Activated naive CD8-positive, alpha-beta T cell (primary cell): ENCODE measurements at regions not wholly inside any gene's neighbourhood (a gene's known extent, or its start where the extent isn't known, plus 50 kb on each side); places are given as distances from the start of the nearest gene placed in this dataset.
"Not testable (repeated sequence)": the region's sequence is repeated elsewhere in the genome, so short reads cannot be mapped to it uniquely, and the experiment has no call there.

Source experiments
- H3K27ac Mint-ChIP-seq: one replicate; pipeline ENCODE4 v1.8.0; 2021; ENCODE audit warnings: mixed read lengths
- H3K27me3 Mint-ChIP-seq: one replicate; pipeline ENCODE4 v1.8.0; 2021; ENCODE audit warnings: mixed read lengths
- H3K36me3 Mint-ChIP-seq: one replicate; pipeline ENCODE4 v1.8.0; 2021; ENCODE audit warnings: mixed read lengths
- H3K4me1 Mint-ChIP-seq: one replicate; pipeline ENCODE4 v1.8.0; 2021; ENCODE audit warnings: low read depth, mixed read lengths
- H3K4me3 Mint-ChIP-seq: one replicate; pipeline ENCODE4 v1.8.0; 2021; ENCODE audit warnings: mild to moderate bottlenecking, mixed read lengths
- H3K9me3 Mint-ChIP-seq: one replicate; pipeline ENCODE4 v1.8.0; 2021; ENCODE audit warnings: low read depth, mixed read lengths

- H3K4me1 Mint-ChIP-seq, result no peaks in the 10 kb centered on the region
- H3K27ac Mint-ChIP-seq, result no peak overlapping the region
- H3K36me3 Mint-ChIP-seq, result no peaks in the 10 kb centered on the region
- no peaks in the 10 kb centered on the region for H3K9me3 Mint-ChIP-seq
- peaks cover 2% of the 10 kb centered on the region for H3K27me3 Mint-ChIP-seq
- H3K4me3 Mint-ChIP-seq, result no peak overlapping the region
Observed at GRCh38 chr11:10984742-10985141, 126.9 kb upstream of the ZBED5 start.

- Mint-ChIP-seq H3K36me3 (no peaks in the 10 kb centered on the region), H3K4me1 (no peaks in the 10 kb centered on the region), H3K27me3 (peaks cover 2% of the 10 kb centered on the region), H3K4me3 (no peak overlapping the region), H3K9me3 (no peaks in the 10 kb centered on the region), H3K27ac (no peak overlapping the region)
Observed at GRCh38 chr11:10984250-10984649, 126.4 kb upstream of the ZBED5 start.

GRCh38 chr11:10982704-10983510 is 125.1 kb upstream of the ZBED5 start:
- Mint-ChIP-seq H3K27me3 (peaks cover 2% of the 10 kb centered on the region), H3K9me3 (no peaks in the 10 kb centered on the region), H3K4me1 (no peaks in the 10 kb centered on the region), H3K36me3 (no peaks in the 10 kb centered on the region), H3K27ac (no peak overlapping the region), H3K4me3 (no peak overlapping the region)

GRCh38 chr11:10979529-10979928 is 121.7 kb upstream of the ZBED5 start:
- Mint-ChIP-seq H3K9me3 (no peaks in the 10 kb centered on the region), H3K4me3 (no peak overlapping the region), H3K4me1 (no peaks in the 10 kb centered on the region), H3K36me3 (no peaks in the 10 kb centered on the region), H3K27ac (no peak overlapping the region), H3K27me3 (peaks cover 2% of the 10 kb centered on the region)

- Mint-ChIP-seq H3K4me1 (no peaks in the 10 kb centered on the region), H3K27me3 (peaks cover 2% of the 10 kb centered on the region), H3K9me3 (no peaks in the 10 kb centered on the region), H3K4me3 (no peak overlapping the region), H3K27ac (no peak overlapping the region), H3K36me3 (no peaks in the 10 kb centered on the region)
Observed at GRCh38 chr11:10978198-10978597, 120.3 kb upstream of the ZBED5 start.

GRCh38 chr11:10975287-10975721 is 117.5 kb upstream of the ZBED5 start:
- H3K9me3 Mint-ChIP-seq, result no peaks in the 10 kb centered on the region
- no peak overlapping the region for H3K27ac Mint-ChIP-seq
- H3K4me3 Mint-ChIP-seq, result no peak overlapping the region
- no peaks in the 10 kb centered on the region for H3K27me3 Mint-ChIP-seq
- no peaks in the 10 kb centered on the region for H3K4me1 Mint-ChIP-seq
- no peaks in the 10 kb centered on the region for H3K36me3 Mint-ChIP-seq

- H3K4me1 Mint-ChIP-seq, result no peaks in the 10 kb centered on the region
- no peaks in the 10 kb centered on the region for H3K9me3 Mint-ChIP-seq
- no peaks in the 10 kb centered on the region for H3K27me3 Mint-ChIP-seq
- no peak overlapping the region for H3K4me3 Mint-ChIP-seq
- no peak overlapping the region for H3K27ac Mint-ChIP-seq
- no peaks in the 10 kb centered on the region for H3K36me3 Mint-ChIP-seq
Observed at GRCh38 chr11:10973416-10973815, 115.6 kb upstream of the ZBED5 start.

GRCh38 chr11:10970926-10971325 is 113.1 kb upstream of the ZBED5 start:
- Mint-ChIP-seq H3K27me3 (no peaks in the 10 kb centered on the region), H3K27ac (no peak overlapping the region), H3K4me1 (no peaks in the 10 kb centered on the region), H3K4me3 (no peak overlapping the region), H3K9me3 (no peaks in the 10 kb centered on the region), H3K36me3 (no peaks in the 10 kb centered on the region)

GRCh38 chr11:10969387-10969786 is 111.5 kb upstream of the ZBED5 start:
- no peaks in the 10 kb centered on the region for H3K4me1 Mint-ChIP-seq
- no peak overlapping the region for H3K4me3 Mint-ChIP-seq
- peaks cover 5% of the 10 kb centered on the region for H3K9me3 Mint-ChIP-seq
- no peak overlapping the region for H3K27ac Mint-ChIP-seq
- H3K36me3 Mint-ChIP-seq, result peaks cover 5% of the 10 kb centered on the region
- no peaks in the 10 kb centered on the region for H3K27me3 Mint-ChIP-seq

- H3K36me3 Mint-ChIP-seq, H3K4me1 Mint-ChIP-seq, H3K9me3 Mint-ChIP-seq, H3K27ac Mint-ChIP-seq, H3K4me3 Mint-ChIP-seq: not testable (repeated sequence)
- peaks cover 12% of the 10 kb centered on the region for H3K27me3 Mint-ChIP-seq
Observed at GRCh38 chr11:10956884-10957283, 99.0 kb upstream of the ZBED5 start.

- Mint-ChIP-seq H3K36me3 (peaks cover 6% of the 10 kb centered on the region), H3K9me3 (peaks cover 3% of the 10 kb centered on the region), H3K27me3 (peaks cover 15% of the 10 kb centered on the region)
Observed at GRCh38 chr11:10955616-10956015, 97.8 kb upstream of the ZBED5 start.

GRCh38 chr11:10954184-10954583 is 96.3 kb upstream of the ZBED5 start:
- Mint-ChIP-seq H3K4me1 (no peaks in the 10 kb centered on the region), H3K4me3 (no peak overlapping the region), H3K36me3 (peaks cover 5% of the 10 kb centered on the region), H3K27me3 (peaks cover 16% of the 10 kb centered on the region), H3K27ac (no peak overlapping the region), H3K9me3 (peaks cover 2% of the 10 kb centered on the region)

More at GRCh38 chr11:10955616-10956015, 97.8 kb upstream of the ZBED5 start:
- H3K27ac Mint-ChIP-seq, result no peak overlapping the region
- H3K4me1 Mint-ChIP-seq, result no peaks in the 10 kb centered on the region
- no peak overlapping the region for H3K4me3 Mint-ChIP-seq

- no peak overlapping the region for H3K4me3 Mint-ChIP-seq
- H3K4me1 Mint-ChIP-seq, result no peaks in the 10 kb centered on the region
- peaks cover 18% of the 10 kb centered on the region for H3K27me3 Mint-ChIP-seq
- no peaks in the 10 kb centered on the region for H3K9me3 Mint-ChIP-seq
- H3K36me3 Mint-ChIP-seq, result peaks cover 2% of the 10 kb centered on the region
- H3K27ac Mint-ChIP-seq, result no peak overlapping the region
Observed at GRCh38 chr11:10952872-10953271, 95.0 kb upstream of the ZBED5 start.

GRCh38 chr11:10947935-10948334 is 90.1 kb upstream of the ZBED5 start:
- peaks cover 15% of the 10 kb centered on the region for H3K27me3 Mint-ChIP-seq
- H3K36me3 Mint-ChIP-seq, H3K4me3 Mint-ChIP-seq, H3K9me3 Mint-ChIP-seq, H3K4me1 Mint-ChIP-seq, H3K27ac Mint-ChIP-seq: not testable (repeated sequence)

GRCh38 chr11:10946072-10946471 is 88.2 kb upstream of the ZBED5 start:
- Mint-ChIP-seq H3K9me3 (no peaks in the 10 kb centered on the region), H3K4me3 (no peak overlapping the region), H3K27me3 (peaks cover 12% of the 10 kb centered on the region), H3K4me1 (peaks cover 2% of the 10 kb centered on the region), H3K36me3 (no peaks in the 10 kb centered on the region), H3K27ac (no peak overlapping the region)

- no peaks in the 10 kb centered on the region for H3K36me3 Mint-ChIP-seq
- no peak overlapping the region for H3K4me3 Mint-ChIP-seq
- peaks cover 9% of the 10 kb centered on the region for H3K27me3 Mint-ChIP-seq
- H3K9me3 Mint-ChIP-seq, result no peaks in the 10 kb centered on the region
- peaks cover 2% of the 10 kb centered on the region for H3K4me1 Mint-ChIP-seq
- H3K27ac Mint-ChIP-seq, result no peak overlapping the region
Observed at GRCh38 chr11:10945196-10945595, 87.3 kb upstream of the ZBED5 start.
